ENCODE measurements at regions not wholly inside any gene's neighbourhood (a gene's known extent, or its start where the extent isn't known, plus 50 kb on each side); places are given as distances from the start of the nearest gene placed in this dataset.
A peak's percentile ranks its signal among the peaks of the same experiment; 100 is the strongest.

- no peak overlapping the region for H3K27ac ChIP-seq
- TF ChIP-seq, protein P1, sequence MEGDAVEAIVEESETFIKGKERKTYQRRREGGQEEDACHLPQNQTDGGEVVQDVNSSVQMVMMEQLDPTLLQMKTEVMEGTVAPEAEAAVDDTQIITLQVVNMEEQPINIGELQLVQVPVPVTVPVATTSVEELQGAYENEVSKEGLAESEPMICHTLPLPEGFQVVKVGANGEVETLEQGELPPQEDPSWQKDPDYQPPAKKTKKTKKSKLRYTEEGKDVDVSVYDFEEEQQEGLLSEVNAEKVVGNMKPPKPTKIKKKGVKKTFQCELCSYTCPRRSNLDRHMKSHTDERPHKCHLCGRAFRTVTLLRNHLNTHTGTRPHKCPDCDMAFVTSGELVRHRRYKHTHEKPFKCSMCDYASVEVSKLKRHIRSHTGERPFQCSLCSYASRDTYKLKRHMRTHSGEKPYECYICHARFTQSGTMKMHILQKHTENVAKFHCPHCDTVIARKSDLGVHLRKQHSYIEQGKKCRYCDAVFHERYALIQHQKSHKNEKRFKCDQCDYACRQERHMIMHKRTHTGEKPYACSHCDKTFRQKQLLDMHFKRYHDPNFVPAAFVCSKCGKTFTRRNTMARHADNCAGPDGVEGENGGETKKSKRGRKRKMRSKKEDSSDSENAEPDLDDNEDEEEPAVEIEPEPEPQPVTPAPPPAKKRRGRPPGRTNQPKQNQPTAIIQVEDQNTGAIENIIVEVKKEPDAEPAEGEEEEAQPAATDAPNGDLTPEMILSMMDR (IDR thresholded peaks at IDR 0.05; ENCODE audit: low read depth, low read length): no peak
- DNase-seq: no peak
- H3K27me3 ChIP-seq (ENCODE audit: insufficient read depth, low read depth, severe bottlenecking): peaks cover 55% of the 10 kb centered on the region
- peaks cover under 1% of the 10 kb centered on the region for H3K9me3 ChIP-seq (ENCODE audit: severe bottlenecking)
- no peaks in the 10 kb centered on the region for H3K36me3 ChIP-seq
- H3K4me3 ChIP-seq (ENCODE audit: low read depth, low read length): no peak overlapping the region
These were observed 408.0 kb downstream of the TMEM182 start for GRCh38 chr2:103169861-103170260.

- Histone ChIP-seq H3K9me3 (ENCODE audit: severe bottlenecking) (peaks cover 6% of the 10 kb centered on the region), H3K4me3 (ENCODE audit: low read depth, low read length) (no peak overlapping the region), H3K27ac (no peak overlapping the region), H3K36me3 (no peaks in the 10 kb centered on the region), H3K27me3 (ENCODE audit: insufficient read depth, low read depth, severe bottlenecking) (peaks cover 50% of the 10 kb centered on the region)
- TF ChIP-seq, protein P1 (IDR thresholded peaks at IDR 0.05; ENCODE audit: low read depth, low read length): no peak
- no peak for DNase-seq
These were observed 411.0 kb downstream of the TMEM182 start for GRCh38 chr2:103172821-103173220.

DNA sequence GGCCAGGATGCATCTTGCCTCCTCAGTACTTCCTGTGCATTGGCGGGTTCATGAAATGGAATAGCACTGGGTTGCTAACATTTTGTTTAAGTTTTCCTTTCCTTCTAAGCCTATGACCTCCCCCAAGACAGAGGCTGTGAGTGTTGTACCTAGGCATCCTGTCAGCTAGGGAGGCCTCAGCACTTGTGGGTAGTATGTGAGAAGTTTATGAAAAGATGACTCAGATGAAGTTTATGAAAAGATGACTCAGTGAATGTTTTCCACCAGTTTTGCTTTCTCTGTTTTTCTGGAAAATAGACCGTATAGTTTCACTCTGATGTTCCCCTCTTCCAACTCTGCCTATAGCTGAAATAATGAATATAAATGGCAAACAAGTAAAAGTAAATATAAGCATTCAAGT is 412.9 kb downstream of the TMEM182 start:
- no peak overlapping the region for H3K4me3 ChIP-seq (ENCODE audit: low read depth, low read length)
- H3K36me3 ChIP-seq: no peaks in the 10 kb centered on the region
- H3K27me3 ChIP-seq (ENCODE audit: insufficient read depth, low read depth, severe bottlenecking): peaks cover 51% of the 10 kb centered on the region
- DNase-seq: no peak
- H3K27ac ChIP-seq: no peak overlapping the region
- TF ChIP-seq, protein P1 (IDR thresholded peaks at IDR 0.05; ENCODE audit: low read depth, low read length): no peak
- peaks cover 6% of the 10 kb centered on the region for H3K9me3 ChIP-seq (ENCODE audit: severe bottlenecking)

- Histone ChIP-seq H3K36me3 (no peaks in the 10 kb centered on the region), H3K27me3 (ENCODE audit: insufficient read depth, low read depth, severe bottlenecking) (peaks cover 47% of the 10 kb centered on the region)
These were observed 414.6 kb downstream of the TMEM182 start for GRCh38 chr2:103176294-103176915.

DNA sequence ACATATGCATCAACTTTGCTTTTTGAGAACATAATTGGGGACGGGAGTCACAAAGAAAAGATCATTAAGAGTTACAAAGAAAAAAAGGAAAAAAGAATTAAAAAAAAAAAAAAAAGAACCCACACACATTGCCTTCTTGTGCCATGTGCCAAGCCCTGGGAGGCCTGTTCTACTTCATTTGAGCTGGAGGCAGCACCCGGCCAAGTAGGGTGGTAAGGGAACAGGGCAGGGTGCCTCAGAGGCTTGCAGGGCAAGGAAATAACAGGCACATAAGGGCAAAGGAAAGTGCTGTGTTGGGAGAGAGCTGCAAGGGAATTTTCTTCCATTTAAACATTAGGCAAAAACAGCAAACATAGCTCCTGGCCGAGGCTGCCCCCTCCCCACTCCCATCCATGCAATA is 418.0 kb downstream of the TMEM182 start:
- H3K36me3 ChIP-seq: no peaks in the 10 kb centered on the region
- peaks cover 6% of the 10 kb centered on the region for H3K9me3 ChIP-seq (ENCODE audit: severe bottlenecking)
- no peak for DNase-seq
- peaks cover 39% of the 10 kb centered on the region for H3K27me3 ChIP-seq (ENCODE audit: insufficient read depth, low read depth, severe bottlenecking)
- no peak overlapping the region for H3K27ac ChIP-seq
- TF ChIP-seq, protein P1 (IDR thresholded peaks at IDR 0.05; ENCODE audit: low read depth, low read length): no peak
- no peak overlapping the region for H3K4me3 ChIP-seq (ENCODE audit: low read depth, low read length)

More at GRCh38 chr2:103176294-103176915, 414.6 kb downstream of the TMEM182 start:
- Histone ChIP-seq H3K27ac (no peak overlapping the region), H3K9me3 (ENCODE audit: severe bottlenecking) (peaks cover 6% of the 10 kb centered on the region), H3K4me3 (ENCODE audit: low read depth, low read length) (no peak overlapping the region)
- TF ChIP-seq, protein P1 (IDR thresholded peaks at IDR 0.05; ENCODE audit: low read depth, low read length): no peak
- DNase-seq: peak; percentile 42

GRCh38 chr2:103183061-103183460 is 421.2 kb downstream of the TMEM182 start:
- Histone ChIP-seq H3K27me3 (ENCODE audit: insufficient read depth, low read depth, severe bottlenecking) (peaks cover 18% of the 10 kb centered on the region), H3K4me3 (ENCODE audit: low read depth, low read length) (no peak overlapping the region), H3K27ac (no peak overlapping the region), H3K9me3 (ENCODE audit: severe bottlenecking) (no peaks in the 10 kb centered on the region), H3K36me3 (no peaks in the 10 kb centered on the region)
- TF ChIP-seq, protein P1 (IDR thresholded peaks at IDR 0.05; ENCODE audit: low read depth, low read length): no peak
- DNase-seq: no peak

Data from WERI-Rb-1 (cell line).